ENCODE measurements at regions not wholly inside any gene's neighbourhood (a gene's known extent, or its start where the extent isn't known, plus 50 kb on each side); places are given as distances from the start of the nearest gene placed in this dataset.

DNA sequence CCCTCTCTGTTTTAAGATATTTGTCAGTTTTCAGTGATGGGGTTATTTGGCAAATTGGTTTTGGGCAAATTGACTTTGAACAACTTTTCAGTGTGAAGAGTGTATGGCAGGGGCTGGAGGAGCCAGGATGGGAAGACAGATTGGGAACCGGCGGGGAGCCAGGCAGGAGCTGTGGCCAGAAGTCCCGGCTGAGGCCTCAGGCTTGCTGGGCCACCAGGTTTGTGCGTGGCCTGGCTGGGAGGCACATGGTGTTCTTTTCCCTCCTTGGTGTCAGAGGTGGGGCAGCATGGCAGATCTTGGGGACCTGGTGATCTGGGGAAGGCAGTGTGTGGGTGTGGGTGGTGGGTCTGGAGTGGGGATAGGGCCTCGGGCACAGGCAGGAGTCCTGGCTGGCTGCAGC lies 61.1 kb downstream of the SLC25A47 start:
- TF ChIP-seq POLR2AphosphoS5 (IDR thresholded peaks at IDR 0.05) (no peak), EP300 (IDR thresholded peaks at IDR 0.05) (no peak), POLR2A (IDR thresholded peaks at IDR 0.05) (no peak)
- TF ChIP-seq, protein P1, sequence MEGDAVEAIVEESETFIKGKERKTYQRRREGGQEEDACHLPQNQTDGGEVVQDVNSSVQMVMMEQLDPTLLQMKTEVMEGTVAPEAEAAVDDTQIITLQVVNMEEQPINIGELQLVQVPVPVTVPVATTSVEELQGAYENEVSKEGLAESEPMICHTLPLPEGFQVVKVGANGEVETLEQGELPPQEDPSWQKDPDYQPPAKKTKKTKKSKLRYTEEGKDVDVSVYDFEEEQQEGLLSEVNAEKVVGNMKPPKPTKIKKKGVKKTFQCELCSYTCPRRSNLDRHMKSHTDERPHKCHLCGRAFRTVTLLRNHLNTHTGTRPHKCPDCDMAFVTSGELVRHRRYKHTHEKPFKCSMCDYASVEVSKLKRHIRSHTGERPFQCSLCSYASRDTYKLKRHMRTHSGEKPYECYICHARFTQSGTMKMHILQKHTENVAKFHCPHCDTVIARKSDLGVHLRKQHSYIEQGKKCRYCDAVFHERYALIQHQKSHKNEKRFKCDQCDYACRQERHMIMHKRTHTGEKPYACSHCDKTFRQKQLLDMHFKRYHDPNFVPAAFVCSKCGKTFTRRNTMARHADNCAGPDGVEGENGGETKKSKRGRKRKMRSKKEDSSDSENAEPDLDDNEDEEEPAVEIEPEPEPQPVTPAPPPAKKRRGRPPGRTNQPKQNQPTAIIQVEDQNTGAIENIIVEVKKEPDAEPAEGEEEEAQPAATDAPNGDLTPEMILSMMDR (IDR thresholded peaks at IDR 0.05), result no peak
